ENCODE measurements at regions not wholly inside any gene's neighbourhood (a gene's known extent, or its start where the extent isn't known, plus 50 kb on each side); places are given as distances from the start of the nearest gene placed in this dataset.

- Histone ChIP-seq H3K27me3 (ENCODE audit: control insufficient read depth in 1 of 2, insufficient read depth in 1 of 2, low read length in 2 of 2) (no peaks in the 10 kb centered on the region), H2AFZ (ENCODE audit: low read depth, low read length) (no peak overlapping the region), H3K4ac (ENCODE audit: low read depth in 1 of 2, low read length in 2 of 2) (no peak overlapping the region), H3K27ac (ENCODE audit: low read length, poor library complexity, severe bottlenecking) (no peak overlapping the region), H3K23ac (ENCODE audit: low read length in 2 of 2) (no peak overlapping the region), H3K14ac (ENCODE audit: low read length in 2 of 2) (no peak overlapping the region), H4K8ac (ENCODE audit: low read length) (no peak overlapping the region), H3K4me2 (ENCODE audit: low read length, poor library complexity, severe bottlenecking) (no peak overlapping the region), H2BK120ac (ENCODE audit: low read depth, low read length) (no peak overlapping the region), H3K9me3 (ENCODE audit: control insufficient read depth, low read length) (peaks cover 7% of the 10 kb centered on the region), H2BK12ac (ENCODE audit: low read length in 2 of 2) (no peak overlapping the region), H2AK5ac (ENCODE audit: low read length, severe bottlenecking) (no peak overlapping the region), H2BK5ac (ENCODE audit: low read depth, low read length, poor library complexity, severe bottlenecking) (no peak overlapping the region), H3K18ac (ENCODE audit: low read depth in 1 of 2, low read length in 2 of 2) (no peak overlapping the region), H3K79me1 (replicated peaks; ENCODE audit: low read length, poor library complexity, severe bottlenecking) (no peaks in the 10 kb centered on the region), H3K9ac (ENCODE audit: low read length) (no peak overlapping the region), H4K91ac (ENCODE audit: low read length) (no peak overlapping the region), H3K4me1 (ENCODE audit: control insufficient read depth, insufficient read depth, low read depth, low read length) (no peaks in the 10 kb centered on the region), H3K36me3 (ENCODE audit: control insufficient read depth in 1 of 2, insufficient read depth in 2 of 2, low read depth in 1 of 2, low read length in 2 of 2) (no peaks in the 10 kb centered on the region), H2BK15ac (ENCODE audit: low read depth, poor library complexity, severe bottlenecking) (no peak overlapping the region), H3K4me3 (ENCODE audit: insufficient read depth in 1 of 2, low read depth in 1 of 2, low read length in 2 of 2) (no peak overlapping the region)
- DNase-seq, result no peak
- WGBS, result 55% methylated on average over 2 of the region's 4 CpGs
Observed at GRCh38 chr18:2425426-2426317, 145.6 kb downstream of the METTL4 start.

- H2AK5ac ChIP-seq (ENCODE audit: low read length, severe bottlenecking), result no peak overlapping the region
- no peaks in the 10 kb centered on the region for H3K36me3 ChIP-seq (ENCODE audit: control insufficient read depth in 1 of 2, insufficient read depth in 2 of 2, low read depth in 1 of 2, low read length in 2 of 2)
- H3K9me3 ChIP-seq (ENCODE audit: control insufficient read depth, low read length), result peaks cover 7% of the 10 kb centered on the region
- H3K23ac ChIP-seq (ENCODE audit: low read length in 2 of 2), result no peak overlapping the region
- H2AFZ ChIP-seq (ENCODE audit: low read depth, low read length), result no peak overlapping the region
- no peak overlapping the region for H4K8ac ChIP-seq (ENCODE audit: low read length)
- no peak overlapping the region for H3K9ac ChIP-seq (ENCODE audit: low read length)
- no peak overlapping the region for H3K27ac ChIP-seq (ENCODE audit: low read length, poor library complexity, severe bottlenecking)
- no peak overlapping the region for H3K14ac ChIP-seq (ENCODE audit: low read length in 2 of 2)
- no peak overlapping the region for H3K4ac ChIP-seq (ENCODE audit: low read depth in 1 of 2, low read length in 2 of 2)
- no peak overlapping the region for H2BK5ac ChIP-seq (ENCODE audit: low read depth, low read length, poor library complexity, severe bottlenecking)
- no peak overlapping the region for H3K4me2 ChIP-seq (ENCODE audit: low read length, poor library complexity, severe bottlenecking)
- H2BK120ac ChIP-seq (ENCODE audit: low read depth, low read length), result no peak overlapping the region
- H2BK12ac ChIP-seq (ENCODE audit: low read length in 2 of 2), result no peak overlapping the region
- H3K27me3 ChIP-seq (ENCODE audit: control insufficient read depth in 1 of 2, insufficient read depth in 1 of 2, low read length in 2 of 2), result no peaks in the 10 kb centered on the region
- no peaks in the 10 kb centered on the region for H3K79me1 ChIP-seq (replicated peaks; ENCODE audit: low read length, poor library complexity, severe bottlenecking)
- H3K4me1 ChIP-seq (ENCODE audit: control insufficient read depth, insufficient read depth, low read depth, low read length), result no peaks in the 10 kb centered on the region
- no peak overlapping the region for H2BK15ac ChIP-seq (ENCODE audit: low read depth, poor library complexity, severe bottlenecking)
- no peak for DNase-seq
- no peak overlapping the region for H3K18ac ChIP-seq (ENCODE audit: low read depth in 1 of 2, low read length in 2 of 2)
- H4K91ac ChIP-seq (ENCODE audit: low read length), result no peak overlapping the region
- no peak overlapping the region for H3K4me3 ChIP-seq (ENCODE audit: insufficient read depth in 1 of 2, low read depth in 1 of 2, low read length in 2 of 2)
Observed at GRCh38 chr18:2430191-2430590, 141.1 kb downstream of the METTL4 start.

- H3K27ac ChIP-seq (ENCODE audit: low read length, poor library complexity, severe bottlenecking), result no peak overlapping the region
- no peak overlapping the region for H3K14ac ChIP-seq (ENCODE audit: low read length in 2 of 2)
- no peaks in the 10 kb centered on the region for H3K4me1 ChIP-seq (ENCODE audit: control insufficient read depth, insufficient read depth, low read depth, low read length)
- no peak for DNase-seq
- H4K91ac ChIP-seq (ENCODE audit: low read length), result no peak overlapping the region
- H3K18ac ChIP-seq (ENCODE audit: low read depth in 1 of 2, low read length in 2 of 2), result no peak overlapping the region
- H3K27me3 ChIP-seq (ENCODE audit: control insufficient read depth in 1 of 2, insufficient read depth in 1 of 2, low read length in 2 of 2), result no peaks in the 10 kb centered on the region
- H3K79me1 ChIP-seq (replicated peaks; ENCODE audit: low read length, poor library complexity, severe bottlenecking), result no peaks in the 10 kb centered on the region
- H2BK5ac ChIP-seq (ENCODE audit: low read depth, low read length, poor library complexity, severe bottlenecking), result no peak overlapping the region
- no peak overlapping the region for H3K23ac ChIP-seq (ENCODE audit: low read length in 2 of 2)
- WGBS, result no CpG with 5 or more reads among the region's 2 CpGs
- no peak overlapping the region for H2BK12ac ChIP-seq (ENCODE audit: low read length in 2 of 2)
- H2AK5ac ChIP-seq (ENCODE audit: low read length, severe bottlenecking), result no peak overlapping the region
- H2BK120ac ChIP-seq (ENCODE audit: low read depth, low read length), result no peak overlapping the region
- peaks cover 7% of the 10 kb centered on the region for H3K9me3 ChIP-seq (ENCODE audit: control insufficient read depth, low read length)
- no peak overlapping the region for H3K4me3 ChIP-seq (ENCODE audit: insufficient read depth in 1 of 2, low read depth in 1 of 2, low read length in 2 of 2)
- no peak overlapping the region for H3K4ac ChIP-seq (ENCODE audit: low read depth in 1 of 2, low read length in 2 of 2)
- no peak overlapping the region for H3K9ac ChIP-seq (ENCODE audit: low read length)
- no peak overlapping the region for H2BK15ac ChIP-seq (ENCODE audit: low read depth, poor library complexity, severe bottlenecking)
- H2AFZ ChIP-seq (ENCODE audit: low read depth, low read length), result no peak overlapping the region
- no peaks in the 10 kb centered on the region for H3K36me3 ChIP-seq (ENCODE audit: control insufficient read depth in 1 of 2, insufficient read depth in 2 of 2, low read depth in 1 of 2, low read length in 2 of 2)
- H3K4me2 ChIP-seq (ENCODE audit: low read length, poor library complexity, severe bottlenecking), result no peak overlapping the region
- H4K8ac ChIP-seq (ENCODE audit: low read length), result no peak overlapping the region
Observed at GRCh38 chr18:2431806-2432205, 139.5 kb downstream of the METTL4 start.

- Histone ChIP-seq H3K36me3 (ENCODE audit: control insufficient read depth in 1 of 2, insufficient read depth in 2 of 2, low read depth in 1 of 2, low read length in 2 of 2) (no peaks in the 10 kb centered on the region), H3K4me2 (ENCODE audit: low read length, poor library complexity, severe bottlenecking) (no peak overlapping the region), H3K79me1 (replicated peaks; ENCODE audit: low read length, poor library complexity, severe bottlenecking) (no peaks in the 10 kb centered on the region), H2AK5ac (ENCODE audit: low read length, severe bottlenecking) (no peak overlapping the region), H2BK120ac (ENCODE audit: low read depth, low read length) (no peak overlapping the region), H2BK15ac (ENCODE audit: low read depth, poor library complexity, severe bottlenecking) (no peak overlapping the region), H3K23ac (ENCODE audit: low read length in 2 of 2) (no peak overlapping the region), H3K27ac (ENCODE audit: low read length, poor library complexity, severe bottlenecking) (no peak overlapping the region), H3K4me3 (ENCODE audit: insufficient read depth in 1 of 2, low read depth in 1 of 2, low read length in 2 of 2) (no peak overlapping the region), H3K9me3 (ENCODE audit: control insufficient read depth, low read length) (peaks cover 7% of the 10 kb centered on the region), H2BK5ac (ENCODE audit: low read depth, low read length, poor library complexity, severe bottlenecking) (no peak overlapping the region), H3K27me3 (ENCODE audit: control insufficient read depth in 1 of 2, insufficient read depth in 1 of 2, low read length in 2 of 2) (no peaks in the 10 kb centered on the region), H3K14ac (ENCODE audit: low read length in 2 of 2) (no peak overlapping the region), H3K9ac (ENCODE audit: low read length) (no peak overlapping the region), H2BK12ac (ENCODE audit: low read length in 2 of 2) (no peak overlapping the region), H3K18ac (ENCODE audit: low read depth in 1 of 2, low read length in 2 of 2) (no peak overlapping the region), H4K91ac (ENCODE audit: low read length) (no peak overlapping the region), H2AFZ (ENCODE audit: low read depth, low read length) (no peak overlapping the region), H3K4me1 (ENCODE audit: control insufficient read depth, insufficient read depth, low read depth, low read length) (no peaks in the 10 kb centered on the region), H4K8ac (ENCODE audit: low read length) (no peak overlapping the region), H3K4ac (ENCODE audit: low read depth in 1 of 2, low read length in 2 of 2) (no peak overlapping the region)
- DNase-seq, result no peak
- WGBS, result 86% methylated on average over 1 of the region's 1 CpG
Observed at GRCh38 chr18:2433366-2433765, 137.9 kb downstream of the METTL4 start.
